Daoy (cell line): ENCODE measurements at regions not wholly inside any gene's neighbourhood (a gene's known extent, or its start where the extent isn't known, plus 50 kb on each side); places are given as distances from the start of the nearest gene placed in this dataset.

Experiments used
- DNase-seq: peaks from one replicate; pipeline ENCODE4 v3.0.0-alpha.2; 2015; ENCODE audit warnings: low read depth

GRCh38 chr6:102415891-102416290, 1022.4 kb downstream of the GRIK2 start:
- DNase-seq = no peak

GRCh38 chr6:102411796-102412195, 1018.3 kb downstream of the GRIK2 start:
- DNase-seq = no peak

- no peak for DNase-seq
Observed at GRCh38 chr6:102407886-102408741, 1014.6 kb downstream of the GRIK2 start.

- no peak for DNase-seq
Observed at GRCh38 chr6:102405860-102406259, 1012.4 kb downstream of the GRIK2 start.

- DNase-seq = no peak
Observed at GRCh38 chr6:102402635-102403329, 1009.3 kb downstream of the GRIK2 start.

- no peak for DNase-seq
Observed at GRCh38 chr6:102398788-102399390, 1005.4 kb downstream of the GRIK2 start.

GRCh38 chr6:102390541-102390940, 997.0 kb downstream of the GRIK2 start:
- DNase-seq = no peak

- DNase-seq = no peak
Observed at GRCh38 chr6:102389994-102390393, 996.5 kb downstream of the GRIK2 start.

- DNase-seq = no peak
Observed at GRCh38 chr6:102387326-102388033, 994.0 kb downstream of the GRIK2 start.

GRCh38 chr6:102381203-102381602, 987.7 kb downstream of the GRIK2 start:
- no peak for DNase-seq

GRCh38 chr6:102356170-102356569, 962.7 kb downstream of the GRIK2 start:
- no peak for DNase-seq

- DNase-seq = no peak
Observed at GRCh38 chr6:102355578-102355977, 962.1 kb downstream of the GRIK2 start.

GRCh38 chr6:102352552-102352951, 959.0 kb downstream of the GRIK2 start:
- no peak for DNase-seq

- no peak for DNase-seq
Observed at GRCh38 chr6:102344769-102345168, 951.3 kb downstream of the GRIK2 start.

- DNase-seq = no peak
Observed at GRCh38 chr6:102340311-102340710, 946.8 kb downstream of the GRIK2 start.

GRCh38 chr6:102333736-102334135, 940.2 kb downstream of the GRIK2 start:
- no peak for DNase-seq

GRCh38 chr6:102327697-102328225, 934.3 kb downstream of the GRIK2 start:
- DNase-seq = no peak

GRCh38 chr6:102313699-102314098, 920.2 kb downstream of the GRIK2 start:
- DNase-seq = no peak

GRCh38 chr6:102309700-102310099, 916.2 kb downstream of the GRIK2 start:
- DNase-seq = no peak

- no peak for DNase-seq
Observed at GRCh38 chr6:102300350-102300749, 906.8 kb downstream of the GRIK2 start.

- DNase-seq = no peak
Observed at GRCh38 chr6:102298051-102298450, 904.5 kb downstream of the GRIK2 start.
